Gastrocnemius medialis (tissue), 4 donors: ENCODE measurements at regions not wholly inside any gene's neighbourhood (a gene's known extent, or its start where the extent isn't known, plus 50 kb on each side); places are given as distances from the start of the nearest gene placed in this dataset.

Experiments used
- ATAC-seq, 2 donors: fragments of 150-250 bp; one replicate each; pipeline ENCODE4 v1.9.1; 2016
- DNase-seq, 2 donors: peaks; one replicate each; pipeline ENCODE4 v3.0.0-alpha.2; 2019
- H3K27ac ChIP-seq, 4 donors: fragments of 200-600 bp; sonication (generic); 1 replicate in 1 of 4; 2 replicates in 3 of 4; pipeline ENCODE4 v1.5.1; 2016 to 2018; ENCODE audit warnings: mild to moderate bottlenecking in 2 of 4, moderate library complexity in 1 of 4
- H3K27me3 ChIP-seq, 3 donors: fragments of 200-600 bp; sonication (generic) in 2 of 3; 1 replicate in 1 of 3; 2 replicates in 2 of 3; pipeline versions ENCODE4 v1.5.1 to v1.6.0; 2016 to 2019; ENCODE audit warnings: mild to moderate bottlenecking in 1 of 3, moderate library complexity in 1 of 3
- H3K36me3 ChIP-seq, 2 donors: fragments of 200-600 bp; sonication (generic) in 1 of 2; one replicate each; pipeline ENCODE4 v1.5.1; 2017 to 2018
- H3K4me1 ChIP-seq, 2 donors: fragments of 200-600 bp; sonication (generic) in 1 of 2; one replicate each; pipeline ENCODE4 v1.5.1; 2016 to 2017; ENCODE audit warnings: mild to moderate bottlenecking in 2 of 2
- H3K4me3 ChIP-seq, 4 donors: fragments of 200-600 bp; sonication (generic) in 3 of 4; 1 replicate in 1 of 4; 2 replicates in 3 of 4; pipeline ENCODE4 v1.5.1; 2016 to 2019; ENCODE audit warnings: mild to moderate bottlenecking in 2 of 4
- H3K9me3 ChIP-seq, 3 donors: fragments of 200-600 bp; sonication (generic) in 2 of 3; 1 replicate in 1 of 3; 2 replicates in 2 of 3; pipeline ENCODE4 v1.5.1; 2016 to 2019
- CTCF ChIP-seq, 5 experiments: fragments of 450-650 bp in 3 of 5; fragments of 200-600 bp in 2 of 5; sonication (generic) in 2 of 5; IDR thresholded peaks in 4 of 5; conservative IDR thresholded peaks in 1 of 5; 1 replicate in 4 of 5; 2 replicates in 1 of 5; pipeline ENCODE4 v1.5.1; 2016 to 2019; ENCODE audit warnings: antibody characterized with exemption in 5 of 5, mild to moderate bottlenecking in 3 of 5, moderate library complexity in 3 of 5
- POLR2A ChIP-seq, 2 donors: fragments of 450-650 bp; IDR thresholded peaks; one replicate each; pipeline ENCODE4 v1.6.1; 2017; ENCODE audit warnings: antibody characterized with exemption in 2 of 2, mild to moderate bottlenecking in 2 of 2, moderate library complexity in 2 of 2
- in situ Hi-C, 4 donors: fragments of 200-750 bp; cut with MboI; loops; one replicate each; pipeline versions ENCODE4 v1.15.0 to v1.8.0; 2017; ENCODE audit warnings: low sequenced_read_pairs in 4 of 4
- intact Hi-C: fragments of 100-400 bp; cut with DNase I; formaldehyde crosslinking; loops from one replicate; pipeline ENCODE4 v1.15.1; 2023; ENCODE audit warnings: low total_unique reads

- DNase-seq (no peak), ATAC-seq (no peak)
- Histone ChIP-seq H3K36me3 (no peaks in the 10 kb centered on the region), H3K9me3 (no peaks in the 10 kb centered on the region), H3K4me3 (no peak overlapping the region), H3K4me1 (no peaks in the 10 kb centered on the region), H3K27ac (no peak overlapping the region), H3K27me3 (peaks cover 0 to 3% (median 3%) of the 10 kb centered on the region in 3 donors)
- in situ Hi-C loops (no loop called here), intact Hi-C loops (no loop called here)
- TF ChIP-seq CTCF (IDR thresholded peaks at IDR 0.05 in 4 of 5, conservative IDR thresholded peaks at IDR 0.05 in 1 of 5): no peak
- no peak for TF ChIP-seq POLR2A (IDR thresholded peaks at IDR 0.05)
Measured at GRCh38 chr9:135009051-135009560, 78.4 kb upstream of the OLFM1 start.

GRCh38 chr9:135009794-135010585 lies 77.5 kb upstream of the OLFM1 start:
- no peaks in the 10 kb centered on the region for H3K4me1 ChIP-seq
- intact Hi-C loops (no loop called here), in situ Hi-C loops (no loop called here)
- TF ChIP-seq CTCF (IDR thresholded peaks at IDR 0.05 in 4 of 5, conservative IDR thresholded peaks at IDR 0.05 in 1 of 5) (no peak), POLR2A (IDR thresholded peaks at IDR 0.05) (no peak)
- ATAC-seq: no peak
- no peak for DNase-seq
- H3K4me3 ChIP-seq: no peak overlapping the region
- no peaks in the 10 kb centered on the region for H3K9me3 ChIP-seq
- H3K36me3 ChIP-seq: no peaks in the 10 kb centered on the region
- H3K27me3 ChIP-seq: peaks cover 0 to 7% (median 3%) of the 10 kb centered on the region in 3 donors
- H3K27ac ChIP-seq: no peak overlapping the region

GRCh38 chr9:135010586-135010860 lies 76.9 kb upstream of the OLFM1 start:
- H3K9me3 ChIP-seq: no peaks in the 10 kb centered on the region
- no peaks in the 10 kb centered on the region for H3K4me1 ChIP-seq
- no peak overlapping the region for H3K27ac ChIP-seq
- H3K4me3 ChIP-seq: no peak overlapping the region
- H3K27me3 ChIP-seq: peaks cover 0 to 8% (median 3%) of the 10 kb centered on the region in 3 donors
- TF ChIP-seq CTCF (IDR thresholded peaks at IDR 0.05 in 4 of 5, conservative IDR thresholded peaks at IDR 0.05 in 1 of 5): no peak
- TF ChIP-seq POLR2A (IDR thresholded peaks at IDR 0.05): no peak
- in situ Hi-C loops (no loop called here), intact Hi-C loops (no loop called here)
- ATAC-seq (no peak), DNase-seq (no peak)
- no peaks in the 10 kb centered on the region for H3K36me3 ChIP-seq

- ATAC-seq: no peak
- Histone ChIP-seq H3K27me3 (peaks cover 0 to 9% (median 3%) of the 10 kb centered on the region in 3 donors), H3K27ac (no peak overlapping the region), H3K9me3 (no peaks in the 10 kb centered on the region), H3K4me1 (no peaks in the 10 kb centered on the region), H3K36me3 (no peaks in the 10 kb centered on the region), H3K4me3 (no peak overlapping the region)
- in situ Hi-C loops (no loop called here), intact Hi-C loops (no loop called here)
- TF ChIP-seq CTCF (IDR thresholded peaks at IDR 0.05 in 4 of 5, conservative IDR thresholded peaks at IDR 0.05 in 1 of 5): no peak
- TF ChIP-seq POLR2A (IDR thresholded peaks at IDR 0.05): no peak
- no peak for DNase-seq
Measured at GRCh38 chr9:135010921-135011320, 76.5 kb upstream of the OLFM1 start.
